ENCODE measurements at regions not wholly inside any gene's neighbourhood (a gene's known extent, or its start where the extent isn't known, plus 50 kb on each side); places are given as distances from the start of the nearest gene placed in this dataset.

DNA sequence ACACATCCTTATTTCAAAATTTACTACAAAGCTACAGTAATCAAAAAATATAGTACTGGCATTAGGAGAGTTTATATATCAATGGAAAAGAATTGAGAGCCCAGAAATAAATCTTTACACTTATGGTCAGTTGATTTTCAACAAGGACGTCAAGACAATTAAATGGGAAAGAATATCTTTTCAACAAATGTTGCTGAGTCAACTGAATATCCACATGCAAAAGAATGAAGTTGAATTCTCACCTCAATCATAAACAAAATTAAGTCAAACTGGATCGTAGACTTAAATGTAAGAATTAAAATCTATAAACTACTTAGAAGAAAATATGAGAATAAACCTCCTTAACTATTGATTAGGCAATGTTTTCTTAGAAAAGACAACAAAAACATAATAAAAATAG is 61.5 kb upstream of the PRR16 start:
- TF ChIP-seq, protein P1, sequence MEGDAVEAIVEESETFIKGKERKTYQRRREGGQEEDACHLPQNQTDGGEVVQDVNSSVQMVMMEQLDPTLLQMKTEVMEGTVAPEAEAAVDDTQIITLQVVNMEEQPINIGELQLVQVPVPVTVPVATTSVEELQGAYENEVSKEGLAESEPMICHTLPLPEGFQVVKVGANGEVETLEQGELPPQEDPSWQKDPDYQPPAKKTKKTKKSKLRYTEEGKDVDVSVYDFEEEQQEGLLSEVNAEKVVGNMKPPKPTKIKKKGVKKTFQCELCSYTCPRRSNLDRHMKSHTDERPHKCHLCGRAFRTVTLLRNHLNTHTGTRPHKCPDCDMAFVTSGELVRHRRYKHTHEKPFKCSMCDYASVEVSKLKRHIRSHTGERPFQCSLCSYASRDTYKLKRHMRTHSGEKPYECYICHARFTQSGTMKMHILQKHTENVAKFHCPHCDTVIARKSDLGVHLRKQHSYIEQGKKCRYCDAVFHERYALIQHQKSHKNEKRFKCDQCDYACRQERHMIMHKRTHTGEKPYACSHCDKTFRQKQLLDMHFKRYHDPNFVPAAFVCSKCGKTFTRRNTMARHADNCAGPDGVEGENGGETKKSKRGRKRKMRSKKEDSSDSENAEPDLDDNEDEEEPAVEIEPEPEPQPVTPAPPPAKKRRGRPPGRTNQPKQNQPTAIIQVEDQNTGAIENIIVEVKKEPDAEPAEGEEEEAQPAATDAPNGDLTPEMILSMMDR (IDR thresholded peaks at IDR 0.05) = no peak
- Mint-ChIP-seq H3K36me3 (ENCODE audit: low read depth) (peaks cover 45% of the 10 kb centered on the region), H3K4me3 (no peak overlapping the region), H3K27ac (no peak overlapping the region), H3K4me1 (ENCODE audit: low read depth) (peaks cover 36% of the 10 kb centered on the region), H3K9me3 (peaks cover 36% of the 10 kb centered on the region), H3K27me3 (ENCODE audit: insufficient read depth) (no peaks in the 10 kb centered on the region)
- no peak for DNase-seq

DNA sequence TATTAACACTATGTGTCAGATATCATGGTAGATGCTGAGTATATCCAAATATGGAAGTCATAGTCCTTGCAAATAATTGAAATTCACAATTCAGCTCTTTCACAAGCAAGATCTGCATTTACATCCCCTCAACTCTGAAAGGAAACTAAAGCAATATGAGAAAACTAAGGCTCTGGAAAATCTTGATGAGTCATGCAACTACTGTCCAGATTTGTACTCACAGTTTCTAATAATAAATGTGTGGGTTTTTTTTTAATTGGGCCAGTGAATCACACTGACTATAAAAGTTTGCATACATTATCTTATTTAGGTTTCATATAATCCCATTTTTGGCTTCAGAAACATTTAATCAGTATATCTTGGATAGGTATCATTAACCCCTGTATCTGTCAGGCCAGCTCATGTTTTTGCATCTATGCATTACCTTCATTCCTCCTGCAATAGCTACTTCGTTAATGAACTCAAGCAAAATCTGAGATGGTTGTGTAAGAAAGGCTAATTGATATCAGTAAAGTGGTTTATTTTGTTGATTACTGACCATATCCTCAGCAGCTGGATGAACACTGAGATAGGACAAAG is 58.7 kb upstream of the PRR16 start:
- H3K27ac Mint-ChIP-seq = peak overlapping the region; percentile 87
- TF ChIP-seq, protein P1 (IDR thresholded peaks at IDR 0.05) = no peak
- peak; percentile 71 for DNase-seq
- peaks cover 29% of the 10 kb centered on the region for H3K36me3 Mint-ChIP-seq (ENCODE audit: low read depth)
- no peaks in the 10 kb centered on the region for H3K27me3 Mint-ChIP-seq (ENCODE audit: insufficient read depth)
- peaks cover 20% of the 10 kb centered on the region for H3K9me3 Mint-ChIP-seq
- H3K4me3 Mint-ChIP-seq = peak overlapping the region; percentile 53
- H3K4me1 Mint-ChIP-seq (ENCODE audit: low read depth) = peaks cover 34% of the 10 kb centered on the region

DNA sequence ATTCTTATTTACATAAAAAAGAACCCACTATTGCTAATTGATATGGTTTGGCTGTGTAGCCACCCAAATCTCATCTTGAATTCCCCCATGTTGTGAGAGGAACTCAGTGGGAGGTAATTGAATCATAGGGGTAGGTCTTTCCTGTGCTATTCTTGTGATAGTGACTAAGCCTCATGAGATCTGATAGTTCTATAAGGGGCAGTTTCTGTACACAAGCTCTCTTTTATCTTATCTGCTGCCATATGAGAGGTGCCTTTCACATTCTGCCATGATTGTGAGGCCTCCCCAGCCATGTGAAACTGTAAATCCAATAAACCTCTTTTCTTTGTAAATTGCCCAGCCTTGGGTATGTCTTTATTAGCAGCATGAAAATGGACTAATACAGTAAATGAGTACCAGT is 58.2 kb upstream of the PRR16 start:
- Mint-ChIP-seq H3K36me3 (ENCODE audit: low read depth) (peaks cover 31% of the 10 kb centered on the region), H3K27ac (peak overlapping the region; percentile 87), H3K9me3 (peaks cover 19% of the 10 kb centered on the region), H3K4me3 (peak overlapping the region; percentile 53), H3K4me1 (ENCODE audit: low read depth) (peaks cover 34% of the 10 kb centered on the region), H3K27me3 (ENCODE audit: insufficient read depth) (no peaks in the 10 kb centered on the region)
- TF ChIP-seq, protein P1 (IDR thresholded peaks at IDR 0.05) = no peak
- DNase-seq = peak; percentile 70

DNA sequence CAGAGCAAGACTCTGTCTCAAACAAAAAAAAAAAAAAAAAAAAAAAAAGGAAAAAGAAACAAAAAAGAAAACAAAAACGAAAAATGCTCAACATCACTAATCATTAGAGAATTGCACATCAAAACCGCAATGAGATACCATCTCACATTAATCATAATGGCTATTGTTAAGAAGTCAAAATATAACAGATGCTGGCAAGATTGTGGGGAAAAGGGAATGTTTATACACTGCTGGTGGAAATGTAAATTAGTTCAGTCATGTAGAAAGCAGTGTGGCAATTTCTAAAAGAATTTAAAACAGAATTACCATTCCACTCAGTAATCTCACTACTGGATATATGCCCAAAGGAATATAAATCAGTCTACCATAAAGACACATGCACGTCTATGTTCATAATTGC is 50.4 kb upstream of the PRR16 start:
- Mint-ChIP-seq H3K27ac (no peak overlapping the region), H3K9me3 (peaks cover 10% of the 10 kb centered on the region)
- no peak for DNase-seq

More for the DNA sequence above, 50.4 kb upstream of the PRR16 start:
- peaks cover 35% of the 10 kb centered on the region for H3K4me1 Mint-ChIP-seq (ENCODE audit: low read depth)
- H3K4me3 Mint-ChIP-seq = no peak overlapping the region
- no peaks in the 10 kb centered on the region for H3K27me3 Mint-ChIP-seq (ENCODE audit: insufficient read depth)
- TF ChIP-seq, protein P1 (IDR thresholded peaks at IDR 0.05) = no peak
- H3K36me3 Mint-ChIP-seq (ENCODE audit: low read depth) = peaks cover 13% of the 10 kb centered on the region; the same call in 1 of the 2 replicates
